Ishikawa (cell line): ENCODE measurements at regions not wholly inside any gene's neighbourhood (a gene's known extent, or its start where the extent isn't known, plus 50 kb on each side); places are given as distances from the start of the nearest gene placed in this dataset.

Experiments used
- CEBPB ChIP-seq: IDR thresholded peaks from 2 replicates; pipeline ENCODE4 v1.6.1; 2012
- CREB1 ChIP-seq: IDR thresholded peaks from 2 replicates; pipeline ENCODE4 v1.6.1; 2012; ENCODE audit warnings: low read depth
- EGR1 ChIP-seq: IDR thresholded peaks from 2 replicates; pipeline ENCODE4 v1.6.1; 2012
- EP300 ChIP-seq: IDR thresholded peaks from 2 replicates; pipeline ENCODE4 v1.6.1; 2012; ENCODE audit warnings: borderline replicate concordance
- FOXM1 ChIP-seq: IDR thresholded peaks from 2 replicates; pipeline ENCODE4 v1.6.1; 2012; ENCODE audit warnings: low read depth, borderline replicate concordance
- NFIC ChIP-seq: IDR thresholded peaks from 2 replicates; pipeline ENCODE4 v1.6.1; 2012
- RAD21 ChIP-seq: IDR thresholded peaks from 2 replicates; pipeline ENCODE4 v1.6.1; 2012; ENCODE audit warnings: low read depth
- TAF1 ChIP-seq: IDR thresholded peaks from 2 replicates; pipeline ENCODE4 v1.6.1; 2012; ENCODE audit warnings: low read depth, mild to moderate bottlenecking
- TCF12 ChIP-seq: IDR thresholded peaks from 2 replicates; pipeline ENCODE4 v1.6.1; 2012; ENCODE audit warnings: low read depth
- TEAD4 ChIP-seq: IDR thresholded peaks from 2 replicates; pipeline ENCODE4 v1.6.1; 2012
- YY1 ChIP-seq: IDR thresholded peaks from 2 replicates; pipeline ENCODE4 v1.6.1; 2012; ENCODE audit warnings: low read depth
- ZBTB7A ChIP-seq: IDR thresholded peaks from 2 replicates; pipeline ENCODE4 v1.6.1; 2012; ENCODE audit warnings: low read depth
- TF ChIP-seq, protein P1 (sequence below): IDR thresholded peaks from 2 replicates; pipeline ENCODE4 v1.6.1; 2012
- TF ChIP-seq, protein P2 (sequence below): IDR thresholded peaks from 2 replicates; pipeline ENCODE4 v1.6.1; 2012
- TF ChIP-seq, protein P3 (sequence below): IDR thresholded peaks from 2 replicates; pipeline ENCODE4 v1.6.1; 2012; ENCODE audit warnings: low read depth, mild to moderate bottlenecking

DNA sequence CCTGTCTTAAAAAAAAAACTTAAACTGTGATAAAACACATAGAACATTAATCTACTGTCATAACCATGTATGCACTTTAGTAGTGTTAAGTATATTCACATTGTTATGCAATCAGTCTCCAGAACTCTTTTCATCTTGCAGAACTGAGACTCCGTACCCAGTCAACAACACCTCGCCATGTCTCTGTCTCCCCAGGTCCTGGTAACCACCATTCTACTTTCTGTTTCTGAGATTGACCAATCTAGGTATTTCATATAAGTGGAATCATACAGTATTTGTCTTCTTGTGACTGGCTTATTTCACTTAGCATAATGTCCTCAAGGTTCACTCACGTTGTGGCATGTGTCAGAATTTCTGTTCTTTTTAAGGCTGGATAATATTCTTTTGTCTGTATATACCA lies 290.8 kb upstream of the CXCR4 start:
- no peak for TF ChIP-seq NFIC
- TF ChIP-seq EP300 = no peak
- TF ChIP-seq, protein P1, sequence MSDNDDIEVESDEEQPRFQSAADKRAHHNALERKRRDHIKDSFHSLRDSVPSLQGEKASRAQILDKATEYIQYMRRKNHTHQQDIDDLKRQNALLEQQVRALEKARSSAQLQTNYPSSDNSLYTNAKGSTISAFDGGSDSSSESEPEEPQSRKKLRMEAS = no peak
- no peak for TF ChIP-seq ZBTB7A
- TF ChIP-seq, protein P2, sequence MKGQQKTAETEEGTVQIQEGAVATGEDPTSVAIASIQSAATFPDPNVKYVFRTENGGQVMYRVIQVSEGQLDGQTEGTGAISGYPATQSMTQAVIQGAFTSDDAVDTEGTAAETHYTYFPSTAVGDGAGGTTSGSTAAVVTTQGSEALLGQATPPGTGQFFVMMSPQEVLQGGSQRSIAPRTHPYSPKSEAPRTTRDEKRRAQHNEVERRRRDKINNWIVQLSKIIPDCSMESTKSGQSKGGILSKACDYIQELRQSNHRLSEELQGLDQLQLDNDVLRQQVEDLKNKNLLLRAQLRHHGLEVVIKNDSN = no peak
- TF ChIP-seq CEBPB = no peak
- TF ChIP-seq TAF1 = no peak
- no peak for TF ChIP-seq RAD21
- TF ChIP-seq, protein P3, sequence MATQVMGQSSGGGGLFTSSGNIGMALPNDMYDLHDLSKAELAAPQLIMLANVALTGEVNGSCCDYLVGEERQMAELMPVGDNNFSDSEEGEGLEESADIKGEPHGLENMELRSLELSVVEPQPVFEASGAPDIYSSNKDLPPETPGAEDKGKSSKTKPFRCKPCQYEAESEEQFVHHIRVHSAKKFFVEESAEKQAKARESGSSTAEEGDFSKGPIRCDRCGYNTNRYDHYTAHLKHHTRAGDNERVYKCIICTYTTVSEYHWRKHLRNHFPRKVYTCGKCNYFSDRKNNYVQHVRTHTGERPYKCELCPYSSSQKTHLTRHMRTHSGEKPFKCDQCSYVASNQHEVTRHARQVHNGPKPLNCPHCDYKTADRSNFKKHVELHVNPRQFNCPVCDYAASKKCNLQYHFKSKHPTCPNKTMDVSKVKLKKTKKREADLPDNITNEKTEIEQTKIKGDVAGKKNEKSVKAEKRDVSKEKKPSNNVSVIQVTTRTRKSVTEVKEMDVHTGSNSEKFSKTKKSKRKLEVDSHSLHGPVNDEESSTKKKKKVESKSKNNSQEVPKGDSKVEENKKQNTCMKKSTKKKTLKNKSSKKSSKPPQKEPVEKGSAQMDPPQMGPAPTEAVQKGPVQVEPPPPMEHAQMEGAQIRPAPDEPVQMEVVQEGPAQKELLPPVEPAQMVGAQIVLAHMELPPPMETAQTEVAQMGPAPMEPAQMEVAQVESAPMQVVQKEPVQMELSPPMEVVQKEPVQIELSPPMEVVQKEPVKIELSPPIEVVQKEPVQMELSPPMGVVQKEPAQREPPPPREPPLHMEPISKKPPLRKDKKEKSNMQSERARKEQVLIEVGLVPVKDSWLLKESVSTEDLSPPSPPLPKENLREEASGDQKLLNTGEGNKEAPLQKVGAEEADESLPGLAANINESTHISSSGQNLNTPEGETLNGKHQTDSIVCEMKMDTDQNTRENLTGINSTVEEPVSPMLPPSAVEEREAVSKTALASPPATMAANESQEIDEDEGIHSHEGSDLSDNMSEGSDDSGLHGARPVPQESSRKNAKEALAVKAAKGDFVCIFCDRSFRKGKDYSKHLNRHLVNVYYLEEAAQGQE = no peak
- TF ChIP-seq TEAD4 = no peak
- TF ChIP-seq EGR1 = no peak
- no peak for TF ChIP-seq YY1
- TF ChIP-seq TCF12 = no peak
- no peak for TF ChIP-seq CREB1
- no peak for TF ChIP-seq FOXM1

DNA sequence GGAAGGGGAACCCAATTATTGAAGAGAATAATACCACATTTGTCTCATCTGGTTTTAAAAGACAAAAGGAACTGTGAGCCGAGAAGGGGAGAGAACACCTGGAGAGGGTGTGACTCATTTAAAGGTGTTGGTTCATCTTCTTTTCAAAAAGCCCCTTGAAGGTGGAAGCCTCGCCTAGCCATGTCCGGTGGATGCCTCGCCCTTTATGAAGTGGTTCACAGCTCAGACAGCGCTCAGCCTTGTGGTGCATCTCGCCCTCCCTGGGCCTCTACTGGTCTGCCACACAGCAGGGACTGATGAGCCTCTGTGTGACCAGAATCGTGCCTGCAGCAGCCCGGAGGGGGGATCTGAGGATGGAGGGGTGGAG lies 290.0 kb upstream of the CXCR4 start:
- TF ChIP-seq ZBTB7A (no peak), TEAD4 (no peak), EP300 (no peak), CEBPB (no peak), TCF12 (no peak), YY1 (no peak), TAF1 (no peak), RAD21 (no peak), EGR1 (no peak), NFIC (no peak), FOXM1 (no peak), CREB1 (no peak)
- TF ChIP-seq, protein P3 = no peak
- TF ChIP-seq, protein P2 = no peak
- TF ChIP-seq, protein P1 = no peak

DNA sequence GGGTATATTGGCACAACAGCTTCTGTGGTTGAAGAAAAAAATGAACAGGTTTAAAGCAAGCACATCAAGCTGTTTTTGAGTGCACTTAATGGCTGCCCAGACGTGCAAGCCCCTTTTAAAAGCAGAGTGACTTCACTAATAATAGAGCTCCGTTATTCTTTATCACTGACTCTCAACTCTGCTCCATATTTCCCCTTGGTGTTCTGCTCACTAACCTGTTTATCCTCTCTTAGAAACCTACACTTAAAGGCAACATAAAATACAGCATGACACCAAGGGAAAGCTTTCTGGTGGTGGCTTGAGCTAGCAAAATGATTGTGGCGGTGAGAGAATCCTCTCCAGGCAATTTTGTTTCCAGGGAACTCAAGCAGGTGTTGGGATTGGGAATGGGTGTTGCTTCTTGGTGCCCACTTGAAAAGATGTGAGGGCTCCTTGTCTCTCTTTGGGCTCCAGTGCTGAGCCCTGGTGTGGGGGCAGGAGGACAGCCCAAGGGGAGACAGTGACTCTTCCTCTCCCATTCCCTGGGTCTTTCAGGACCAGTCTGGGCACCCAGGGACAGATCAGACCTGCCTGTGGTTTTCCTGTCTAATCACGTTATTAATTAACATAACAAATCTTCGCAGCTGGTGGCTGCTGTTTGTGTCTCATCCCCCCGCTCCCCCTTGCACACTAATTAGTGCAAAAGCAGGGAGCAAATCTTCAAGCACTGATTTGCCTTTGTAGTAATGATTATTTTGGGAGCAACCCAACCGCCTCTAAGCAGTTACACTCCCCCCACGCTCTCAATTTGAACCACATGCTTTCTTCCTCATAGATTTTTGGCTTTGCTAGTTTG lies 289.4 kb upstream of the CXCR4 start:
- no peak for TF ChIP-seq YY1
- TF ChIP-seq CEBPB = no peak
- no peak for TF ChIP-seq EGR1
- no peak for TF ChIP-seq EP300
- TF ChIP-seq RAD21 = no peak
- TF ChIP-seq, protein P2 = no peak
- TF ChIP-seq TAF1 = no peak
- TF ChIP-seq, protein P3 = no peak
- no peak for TF ChIP-seq NFIC
- TF ChIP-seq FOXM1 = no peak
- no peak for TF ChIP-seq ZBTB7A
- no peak for TF ChIP-seq TEAD4
- TF ChIP-seq, protein P1 = no peak
